Cardiac septum (tissue), 1 donor: ENCODE measurements at regions not wholly inside any gene's neighbourhood (a gene's known extent, or its start where the extent isn't known, plus 50 kb on each side); places are given as distances from the start of the nearest gene placed in this dataset.

ENCODE experiments used
- DNase-seq: peaks from one replicate; pipeline ENCODE4 v3.0.0-alpha.2; 2020; ENCODE audit warnings: low spot score
- intact Hi-C: fragments of 100-400 bp; cut with DNase I; formaldehyde crosslinking; loops from one replicate; pipeline ENCODE4 v1.14.0; 2022
- donor health status: DM: no; HTN: no; CAD: no.

DNA sequence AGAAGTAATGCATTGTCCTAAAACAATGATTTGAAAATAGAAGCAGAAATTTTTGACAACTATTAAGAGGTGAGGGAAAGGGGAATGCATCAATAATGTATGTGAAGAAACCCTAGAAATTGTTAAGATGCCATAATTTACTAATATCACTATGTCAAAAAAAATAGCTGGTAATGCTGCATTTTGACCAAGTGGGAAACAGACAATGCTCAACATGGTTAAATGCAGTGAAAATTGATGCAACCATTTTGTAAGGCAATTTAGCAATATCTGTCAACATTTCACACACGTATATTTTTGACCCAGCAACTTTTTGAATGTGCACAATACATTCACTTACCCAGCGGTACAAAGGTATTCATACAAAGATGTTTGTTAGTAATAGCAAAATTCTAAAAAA, 381.6 kb downstream of the CDH11 start:
- intact Hi-C loops = no loop called here
- no peak for DNase-seq

DNA sequence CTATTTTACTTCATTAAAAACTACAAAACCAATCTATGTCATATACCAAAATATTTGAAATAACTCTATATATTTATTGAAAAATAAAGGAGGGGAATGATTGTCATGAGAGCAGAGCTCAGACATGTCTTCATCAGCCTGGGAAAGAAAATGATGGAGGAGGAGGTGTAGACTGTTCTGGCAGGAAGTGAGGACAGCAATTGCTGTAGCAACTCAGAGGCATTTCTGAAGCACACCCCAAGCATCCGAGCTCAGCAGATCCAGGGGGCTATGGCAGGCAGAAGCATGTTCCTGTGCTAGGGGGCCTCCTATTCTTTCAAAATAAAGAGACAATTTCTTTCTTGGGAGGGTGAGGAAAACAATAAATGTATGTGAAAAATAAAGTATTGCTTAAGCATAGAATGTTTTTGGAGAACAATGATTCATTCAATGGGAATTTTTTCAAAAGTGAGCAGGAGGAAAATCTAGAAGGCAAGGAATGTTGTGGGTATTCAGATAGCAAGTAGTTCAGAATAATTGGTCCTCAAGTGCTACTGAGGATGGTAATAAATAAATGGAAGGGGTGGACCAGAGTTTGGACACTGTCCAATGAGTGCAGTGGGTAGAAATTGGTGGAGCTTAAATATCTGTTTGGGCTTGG, 383.4 kb downstream of the CDH11 start:
- intact Hi-C loops = no loop called here
- DNase-seq = no peak

DNA sequence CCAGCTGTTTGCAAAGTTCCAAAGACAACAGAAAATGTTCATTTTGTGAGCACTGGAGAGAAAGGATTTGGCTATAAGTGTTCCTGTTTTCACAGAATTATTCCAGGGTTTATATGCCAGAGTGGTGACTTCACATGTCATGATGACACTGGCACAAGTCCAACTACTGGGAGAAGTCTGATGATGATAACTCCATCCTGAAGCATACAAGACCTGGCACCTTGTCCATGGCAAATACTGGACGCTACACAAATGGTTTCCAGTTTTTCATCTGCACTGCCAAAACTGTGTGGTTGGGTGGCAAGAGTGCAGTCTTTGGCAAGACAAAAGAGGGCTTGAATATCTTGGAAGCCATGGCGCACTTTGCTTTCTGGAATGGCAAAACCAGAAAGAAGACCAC, 385.0 kb downstream of the CDH11 start:
- intact Hi-C loops = no loop called here
- no peak for DNase-seq

DNA sequence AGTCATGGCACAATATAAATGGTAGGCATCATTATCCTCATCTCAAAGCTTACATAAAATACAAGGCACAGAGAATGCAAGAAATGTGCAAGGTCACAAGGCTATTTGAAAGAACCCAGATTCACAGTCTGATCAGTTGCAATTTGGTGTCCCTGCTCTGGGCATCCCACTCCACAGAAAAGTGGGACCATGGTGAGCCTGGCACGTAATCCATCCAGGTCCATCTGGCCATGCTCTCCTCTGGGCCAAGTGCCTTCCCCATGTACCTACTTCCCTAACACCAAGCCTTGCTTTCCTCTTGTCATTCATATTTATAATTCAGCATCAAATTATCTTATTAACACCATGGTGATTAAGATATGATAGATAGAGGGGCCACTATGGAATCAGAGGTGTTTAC, 390.0 kb downstream of the CDH11 start:
- intact Hi-C loops = no loop called here
- no peak for DNase-seq

DNA sequence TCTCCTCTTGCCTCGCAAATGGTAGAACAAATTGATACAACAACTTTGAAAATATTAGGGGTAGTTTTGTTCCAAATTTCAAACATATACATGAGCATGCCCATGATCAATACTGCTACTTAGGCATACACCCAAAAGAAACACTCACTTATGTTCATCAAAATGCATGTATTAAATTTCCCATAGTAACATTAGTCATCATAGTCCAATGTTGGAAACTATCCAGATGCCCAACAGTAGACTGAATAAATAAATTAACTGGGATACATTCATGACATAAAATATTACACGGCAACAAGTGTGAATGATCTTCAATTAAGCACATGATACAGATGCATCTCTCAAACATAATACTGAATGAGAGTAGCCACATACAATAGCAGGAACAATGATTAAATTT, 391.6 kb downstream of the CDH11 start:
- intact Hi-C loops = no loop called here
- no peak for DNase-seq

DNA sequence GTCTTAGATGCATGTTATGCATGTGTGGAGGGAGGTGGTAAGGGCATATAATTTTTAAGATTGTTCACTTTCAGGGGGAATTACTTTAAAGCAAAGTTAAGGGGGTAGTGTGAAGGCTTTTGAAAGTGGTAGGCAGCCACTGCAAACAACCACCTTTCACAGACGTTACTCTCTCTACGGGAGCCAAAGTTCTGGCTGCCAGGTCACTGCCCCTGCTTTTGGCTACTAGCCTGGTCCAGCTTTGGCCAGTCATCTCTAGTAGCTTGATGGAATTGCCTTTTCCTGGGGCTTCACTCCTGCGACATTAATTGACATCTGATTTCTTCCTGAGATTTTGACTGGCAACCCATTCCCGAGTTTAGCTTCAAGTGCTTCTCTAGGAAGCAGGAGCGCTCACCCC, 397.5 kb downstream of the CDH11 start:
- intact Hi-C loops = no loop called here
- DNase-seq = no peak

DNA sequence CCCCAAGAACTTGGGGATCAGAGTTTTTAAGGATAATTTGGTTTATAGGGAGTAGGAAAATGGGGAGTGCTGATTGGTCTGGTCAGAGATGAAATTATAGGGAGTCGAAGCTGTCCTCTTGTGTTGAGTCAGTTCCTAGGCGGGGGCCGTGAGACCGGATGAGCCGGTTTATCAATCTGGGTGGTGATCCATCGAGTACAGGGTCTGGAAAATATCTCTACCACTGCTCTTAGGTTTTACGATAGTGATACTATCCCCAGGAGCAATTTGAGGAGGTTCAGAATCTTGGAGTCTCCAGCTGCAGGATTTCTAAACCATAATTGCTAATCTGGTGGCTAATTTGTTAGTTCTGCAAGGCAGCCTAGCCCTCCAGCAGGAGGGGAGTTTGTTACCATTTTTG, 403.4 kb downstream of the CDH11 start:
- intact Hi-C loops = no loop called here
- no peak for DNase-seq

DNA sequence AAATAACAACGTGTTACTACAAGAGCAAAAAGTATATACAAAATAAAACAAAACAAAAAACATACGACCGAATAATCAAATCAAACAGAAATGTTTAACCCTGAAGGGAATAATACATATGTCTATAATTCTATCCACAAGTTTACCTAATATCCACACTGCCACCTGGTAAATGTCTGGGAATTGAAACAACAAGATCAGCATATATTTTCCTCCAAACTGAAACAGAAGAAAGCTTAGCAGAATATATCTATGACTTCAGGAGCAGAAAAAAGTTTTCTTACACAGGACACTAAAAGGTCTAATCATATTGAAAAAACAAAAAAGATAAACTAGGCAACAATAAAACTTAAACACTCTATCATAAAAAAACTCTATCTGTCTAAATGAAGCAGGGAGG, 404.0 kb downstream of the CDH11 start:
- DNase-seq = no peak
- intact Hi-C loops = no loop called here

DNA sequence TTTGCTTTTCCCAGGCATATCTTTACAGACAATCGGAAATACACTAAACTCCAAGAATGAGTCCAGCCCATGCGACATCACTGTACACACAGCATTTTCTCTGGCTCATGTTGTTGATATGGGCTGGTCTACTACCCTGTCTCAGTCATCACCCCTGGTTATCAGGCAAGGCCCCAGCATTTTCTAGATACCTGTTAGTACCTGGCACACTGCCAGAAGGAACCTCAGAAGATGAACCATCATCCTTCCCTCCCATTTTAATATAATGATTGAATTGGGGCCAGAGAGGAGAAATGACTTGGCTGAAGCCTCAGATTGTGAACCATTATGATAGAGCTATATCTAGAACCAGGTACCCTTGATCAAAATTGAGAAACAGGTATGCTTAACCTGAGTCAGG, 406.2 kb downstream of the CDH11 start:
- DNase-seq = no peak
- intact Hi-C loops = no loop called here

DNA sequence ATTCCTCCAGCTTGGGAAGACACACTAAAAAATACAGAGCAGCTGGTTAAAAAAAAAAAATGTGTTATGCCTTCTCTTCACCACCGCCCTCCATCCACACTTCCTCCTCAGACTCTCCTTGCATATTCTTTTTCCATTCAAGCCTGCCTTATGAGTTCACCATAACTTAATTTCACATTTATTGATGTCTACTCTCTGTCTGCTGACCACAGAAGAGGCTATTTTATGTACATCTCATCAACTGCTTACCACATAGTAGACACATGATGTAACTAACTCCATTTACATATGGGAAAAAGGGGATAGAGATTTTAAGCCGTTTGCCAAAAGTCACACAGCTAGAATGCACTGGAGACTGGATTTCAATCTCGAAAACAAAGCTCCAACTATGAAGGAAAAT, 409.8 kb downstream of the CDH11 start:
- intact Hi-C loops = no loop called here
- no peak for DNase-seq

DNA sequence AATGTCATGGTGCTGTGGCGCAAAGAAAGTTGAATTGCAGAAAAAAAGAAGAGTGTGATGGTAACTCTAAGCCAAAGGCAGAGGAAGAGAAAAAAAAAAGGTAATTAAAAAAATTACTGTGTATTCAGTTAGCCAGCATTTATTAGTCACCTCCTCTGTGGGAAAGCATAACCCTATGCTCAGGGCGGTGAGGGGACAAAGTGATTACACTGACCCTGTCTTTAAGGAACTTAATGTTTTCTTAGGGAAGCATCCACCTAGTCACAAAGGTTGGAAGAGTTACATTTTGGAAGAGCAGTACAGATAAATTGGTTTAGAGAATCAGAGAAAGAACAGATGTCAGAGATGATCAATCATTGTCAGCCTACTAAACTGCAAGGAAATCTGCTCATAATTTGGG, 410.3 kb downstream of the CDH11 start:
- DNase-seq = no peak
- intact Hi-C loops = no loop called here

DNA sequence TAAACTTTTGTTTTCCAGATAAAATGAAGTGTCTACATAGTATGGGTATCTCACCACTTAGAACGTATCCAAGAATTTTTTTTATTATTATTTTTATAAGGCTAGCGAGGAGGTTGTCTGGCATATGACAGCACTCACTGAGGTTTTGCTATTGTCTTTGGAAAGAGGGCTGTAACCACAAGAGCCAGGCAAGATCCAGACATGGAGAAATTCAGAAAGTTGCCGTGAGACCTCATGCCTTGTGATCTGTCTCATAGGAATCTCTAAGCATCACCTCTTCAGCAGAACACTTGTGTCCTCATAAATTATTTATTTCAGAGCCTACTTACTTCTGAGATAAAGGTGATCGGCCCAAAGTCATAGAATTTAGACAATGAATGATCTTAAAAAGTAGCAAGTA, 410.8 kb downstream of the CDH11 start:
- no peak for DNase-seq
- intact Hi-C loops = no loop called here

DNA sequence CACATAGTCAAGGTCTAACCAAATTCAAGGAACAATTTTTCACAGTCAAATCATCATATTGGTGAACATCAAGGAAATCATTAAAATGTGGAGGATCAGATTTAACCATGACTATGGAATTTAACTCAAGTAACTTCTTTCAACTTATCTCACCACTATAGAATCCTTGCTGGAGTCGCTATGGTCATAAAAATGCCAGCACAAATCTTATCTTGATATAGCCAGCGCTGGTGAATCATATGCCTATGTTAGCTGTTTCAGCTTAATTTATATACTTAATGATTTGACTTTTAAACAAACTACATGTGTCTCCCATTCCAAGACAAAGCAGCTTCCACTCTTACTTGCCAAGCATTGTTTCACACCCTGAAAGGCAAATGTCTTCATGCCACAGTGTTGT, 416.4 kb downstream of the CDH11 start:
- no peak for DNase-seq
- intact Hi-C loops = no loop called here

DNA sequence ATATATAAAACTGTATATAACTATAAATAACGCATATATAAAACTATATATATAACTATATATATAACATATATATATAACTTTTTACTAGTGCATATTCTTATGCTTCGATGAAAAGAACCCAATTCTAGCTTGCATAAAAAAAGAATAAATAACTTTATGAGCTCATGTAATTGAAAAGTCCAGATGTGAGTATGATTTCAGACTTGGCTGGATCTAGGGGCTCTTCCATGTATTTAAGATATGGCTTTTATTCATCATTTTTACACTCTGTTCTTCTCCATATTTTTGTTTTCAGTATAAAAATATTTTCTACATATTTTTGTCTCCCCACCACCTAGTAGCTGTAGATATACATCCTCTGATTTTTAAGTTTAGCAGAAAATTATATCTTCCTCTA, 417.5 kb downstream of the CDH11 start:
- intact Hi-C loops = no loop called here
- DNase-seq = no peak

DNA sequence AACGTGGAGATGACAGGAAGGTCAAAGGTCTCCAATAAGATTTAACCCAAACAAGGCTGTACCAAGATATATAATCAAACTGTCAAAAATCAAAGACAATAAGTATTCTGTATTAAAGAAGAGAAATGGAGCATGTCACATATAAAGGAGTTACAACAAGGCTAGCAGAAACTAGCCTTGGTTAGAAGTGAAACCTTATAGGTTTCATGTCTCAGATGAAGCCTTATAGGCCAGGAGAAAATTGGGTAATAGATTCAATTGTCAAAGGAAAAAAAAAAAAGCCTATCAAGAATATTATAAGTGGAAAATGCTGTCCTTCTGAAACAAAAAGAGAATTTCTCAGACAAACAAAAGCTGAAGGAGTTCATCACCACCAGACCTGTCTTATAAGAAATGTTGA, 419.4 kb downstream of the CDH11 start:
- intact Hi-C loops = no loop called here
- no peak for DNase-seq

DNA sequence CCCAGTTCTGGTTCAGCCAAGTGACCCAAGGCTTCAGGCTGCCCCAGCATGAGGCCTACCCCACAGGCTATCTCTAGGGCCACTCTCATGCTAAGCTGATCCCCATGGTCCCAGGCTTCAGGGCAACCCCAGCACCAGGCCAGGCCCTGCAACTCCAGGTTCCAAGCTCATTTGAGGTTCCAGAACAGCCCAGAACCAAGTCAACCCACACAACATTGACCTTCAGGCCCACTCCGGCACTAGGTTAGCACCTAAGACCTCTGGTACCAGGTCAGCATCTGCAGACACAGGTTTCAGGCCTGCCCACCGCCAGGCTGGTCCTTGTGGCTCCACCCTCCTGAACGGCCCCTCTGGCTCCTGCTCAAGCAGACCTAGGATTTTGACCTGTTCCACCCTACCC, 421.2 kb downstream of the CDH11 start:
- DNase-seq = no peak
- intact Hi-C loops = no loop called here

DNA sequence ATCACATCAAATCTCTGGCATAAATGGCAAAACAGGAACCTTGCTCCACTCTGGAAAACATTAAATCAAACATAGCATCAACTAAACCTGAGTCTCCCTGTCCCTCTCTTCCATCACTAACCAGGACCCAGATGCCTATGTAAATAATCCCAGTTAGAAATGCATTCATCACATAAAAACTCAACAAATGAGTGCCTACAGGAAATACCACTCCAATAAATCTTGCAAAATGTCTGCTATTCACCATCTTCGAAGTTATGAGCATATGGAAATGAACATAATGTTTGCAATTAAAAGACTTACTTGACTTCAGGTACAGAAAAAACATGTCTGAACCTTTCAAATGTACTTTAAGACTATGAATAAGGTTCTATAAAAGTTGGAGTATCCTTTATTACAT, 425.0 kb downstream of the CDH11 start:
- DNase-seq = no peak
- intact Hi-C loops = no loop called here

DNA sequence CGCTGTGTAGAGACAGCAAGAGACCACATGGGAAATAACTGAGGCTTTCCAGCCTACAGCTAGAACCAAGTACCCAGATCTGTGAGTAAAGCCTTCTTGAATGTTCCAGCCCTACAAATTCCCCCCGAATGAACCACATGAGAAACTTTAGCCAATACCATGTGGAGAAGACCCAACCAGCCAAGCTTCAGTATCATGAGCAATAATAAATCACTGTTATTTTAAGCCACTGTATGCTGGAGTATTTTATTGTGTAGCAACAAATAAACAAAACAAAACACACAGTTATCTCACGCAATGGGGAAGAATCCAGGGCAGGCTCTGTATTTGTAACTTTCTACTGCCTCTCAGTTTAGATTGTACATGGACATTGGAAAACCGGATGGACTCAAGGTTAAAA, 426.2 kb downstream of the CDH11 start:
- DNase-seq = no peak
- intact Hi-C loops = no loop called here

DNA sequence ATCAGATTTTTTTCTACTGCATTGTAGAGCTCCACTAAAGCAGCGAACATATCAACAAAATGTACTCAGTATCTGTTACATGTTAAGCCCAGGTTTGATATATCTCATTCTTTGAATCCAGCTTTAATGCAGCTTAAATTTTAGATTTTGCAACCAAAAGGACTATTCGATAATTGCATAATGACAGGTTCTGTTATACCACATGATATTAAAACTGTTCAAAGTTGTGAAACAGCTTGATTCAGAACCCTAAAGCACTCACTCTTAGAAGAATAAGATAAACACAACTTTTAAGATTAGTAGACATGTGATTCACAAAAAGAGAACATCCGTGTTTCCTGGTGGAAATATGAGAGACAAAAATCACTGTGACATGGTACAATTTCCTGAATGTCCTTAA, 427.9 kb downstream of the CDH11 start:
- intact Hi-C loops = no loop called here
- DNase-seq = no peak

DNA sequence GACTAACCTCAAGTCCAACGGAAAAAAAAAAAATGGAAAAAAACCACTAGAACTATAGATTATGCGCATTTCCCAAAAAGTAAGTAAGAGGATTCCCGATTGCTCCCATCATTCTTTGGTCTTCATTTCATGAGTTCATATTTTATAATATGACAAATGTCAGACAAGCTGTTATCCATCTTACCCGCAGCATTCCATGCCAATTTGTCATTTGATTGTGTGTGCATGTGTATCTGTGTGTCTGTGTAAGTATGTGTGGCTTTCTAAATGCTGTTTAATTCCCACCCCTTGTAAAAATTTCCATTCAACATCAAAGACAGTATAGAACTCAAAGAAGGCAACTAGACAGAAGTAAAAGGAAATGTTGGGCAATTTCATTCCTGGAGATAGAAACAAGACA, 434.1 kb downstream of the CDH11 start:
- DNase-seq = no peak
- intact Hi-C loops = no loop called here

DNA sequence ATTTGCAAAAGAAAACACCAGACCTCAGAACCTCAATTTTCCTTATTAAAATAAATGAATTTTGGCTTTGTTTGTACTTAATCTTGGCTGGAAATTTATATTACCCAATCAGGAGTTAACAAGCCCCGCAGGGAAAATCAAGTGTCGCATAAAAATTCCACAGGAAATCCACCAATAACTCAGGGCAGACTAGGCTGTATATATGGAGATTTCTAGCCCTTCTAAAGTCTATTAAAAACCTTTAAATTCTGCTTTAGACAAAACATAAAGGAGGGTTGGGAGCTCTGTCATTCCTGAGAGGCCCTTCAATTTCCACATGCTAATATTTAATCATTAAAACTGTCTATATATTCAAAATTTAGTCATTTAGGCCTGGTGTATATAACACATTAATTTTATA, 434.7 kb downstream of the CDH11 start:
- intact Hi-C loops = no loop called here
- no peak for DNase-seq

DNA sequence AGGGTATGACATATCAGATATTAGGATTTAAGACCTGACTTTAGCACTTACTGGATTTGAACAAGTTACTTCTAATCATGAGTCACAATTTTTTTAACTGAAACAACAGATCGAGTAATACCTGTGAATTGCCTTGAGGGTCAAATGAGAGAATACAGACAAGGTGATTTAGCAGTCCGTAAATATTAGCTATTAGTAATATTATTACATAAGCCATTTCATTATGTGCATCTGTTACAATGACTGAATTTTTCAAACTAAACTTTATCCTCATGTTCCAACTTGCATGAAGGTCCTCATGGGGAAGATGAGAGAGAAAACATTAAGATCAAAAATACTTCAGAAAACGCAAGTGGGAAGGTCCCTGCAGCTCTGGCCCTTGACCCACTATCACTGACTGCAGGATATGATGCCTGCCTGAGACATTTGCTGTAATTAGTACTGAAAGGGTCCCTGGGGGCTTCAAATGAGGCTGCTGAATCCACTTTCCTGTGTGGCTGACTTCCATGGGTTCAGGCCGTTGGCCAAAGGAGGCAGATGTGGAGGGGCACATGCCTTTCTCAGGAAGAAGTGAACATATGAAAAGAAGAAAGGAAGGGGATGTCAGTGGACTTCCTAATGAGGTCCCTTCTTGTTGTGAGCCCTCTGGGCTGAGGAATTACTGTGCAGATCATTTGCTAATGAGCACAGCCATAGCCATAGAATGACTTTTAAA, 441.7 kb downstream of the CDH11 start:
- intact Hi-C loops = no loop called here
- DNase-seq = no peak
